Heart left ventricle (tissue), 13 donors: ENCODE measurements at regions not wholly inside any gene's neighbourhood (a gene's known extent, or its start where the extent isn't known, plus 50 kb on each side); places are given as distances from the start of the nearest gene placed in this dataset.

Experiments
- CTCF ChIP-seq, 12 donors: fragments of 200-600 bp; sonication (generic) in 4 of 12; IDR thresholded peaks; one replicate each; pipeline versions ENCODE4 v1.5.0 to v1.8.0; 2018 to 2022; ENCODE audit warnings: antibody characterized with exemption in 12 of 12, mild to moderate bottlenecking in 5 of 12
- POLR2A ChIP-seq, 2 donors: fragments of 450-650 bp; IDR thresholded peaks; one replicate each; pipeline ENCODE4 v1.6.1; 2017; ENCODE audit warnings: antibody characterized with exemption in 2 of 2, mild to moderate bottlenecking in 2 of 2, moderate library complexity in 2 of 2
- donor health status: ischemic (EF 13 %, LVEDD 7.1; RV severe dilation, severe dysfunction).
- donor health status: DM: no; HTN: yes; CAD: no.
- donor health status: DM: no; HTN: no; CAD: no.
- donor health status: ischemic (EF 25% LVEDD 6.9; RV normal size, moderate dysfunction).
- donor health status: ischemic (EF 25% LVEDD 5.7; RV mildly dilated, moderate dysfunction).
- donor health status: ischemic (EF 35%, LVEDD 5.7; RV mildly dilated, moderate dysfunction).
- donor health status: nonischemic (EF 11% LVEDD 7.7; RV severe dilation, severe dysfunction).
- donor health status: DM: yes; HTN: yes; CAD: no.
- donor health status: PGD.
- donor health status: ischemic (EF 29% LVEDD 5.4; RV normal size, mild dysfunction).
- donor health status: nonischemic (EF 23%, LVEDD 6.1; RV moderate dilation, normal function).

GRCh38 chr2:58899692-58900091, 658.6 kb upstream of the FANCL start:
- TF ChIP-seq CTCF (IDR thresholded peaks at IDR 0.05) (no peak), POLR2A (IDR thresholded peaks at IDR 0.05) (no peak)
